Left hindlimb (tissue), 1 donor: ENCODE measurements at regions not wholly inside any gene's neighbourhood (a gene's known extent, or its start where the extent isn't known, plus 50 kb on each side); places are given as distances from the start of the nearest gene placed in this dataset.
"Not testable (repeated sequence)": the region's sequence is repeated elsewhere in the genome, so short reads cannot be mapped to it uniquely, and the experiment has no call there.

Experiments
- DNase-seq: peaks from one replicate; pipeline ENCODE4 v3.0.0-alpha.2; 2018

- DNase-seq: no peak
Observed at GRCh38 chr4:159950707-159951106, 847.8 kb downstream of the RAPGEF2 start.

GRCh38 chr4:159966746-159967145 lies 863.9 kb downstream of the RAPGEF2 start:
- no peak for DNase-seq

GRCh38 chr4:159976871-159977482 lies 874.1 kb downstream of the RAPGEF2 start:
- not testable (repeated sequence) for DNase-seq

GRCh38 chr4:159977907-159978617 lies 875.2 kb downstream of the RAPGEF2 start:
- DNase-seq: no peak

- DNase-seq: no peak
Observed at GRCh38 chr4:159979351-159979750, 876.5 kb downstream of the RAPGEF2 start.

- no peak for DNase-seq
Observed at GRCh38 chr4:159979953-159980352, 877.1 kb downstream of the RAPGEF2 start.

GRCh38 chr4:159980826-159981468 lies 878.1 kb downstream of the RAPGEF2 start:
- no peak for DNase-seq

GRCh38 chr4:159981469-159981856 lies 878.6 kb downstream of the RAPGEF2 start:
- DNase-seq: no peak

- no peak for DNase-seq
Observed at GRCh38 chr4:159983082-159983481, 880.2 kb downstream of the RAPGEF2 start.

GRCh38 chr4:160009656-160010493 lies 907.0 kb downstream of the RAPGEF2 start:
- no peak for DNase-seq

- no peak for DNase-seq
Observed at GRCh38 chr4:160019936-160020335, 917.1 kb downstream of the RAPGEF2 start.

- no peak for DNase-seq
Observed at GRCh38 chr4:160020804-160021203, 917.9 kb downstream of the RAPGEF2 start.

GRCh38 chr4:160021870-160022269 lies 919.0 kb downstream of the RAPGEF2 start:
- no peak for DNase-seq

- no peak for DNase-seq
Observed at GRCh38 chr4:160026721-160027120, 923.8 kb downstream of the RAPGEF2 start.

GRCh38 chr4:160034501-160034900 lies 931.6 kb downstream of the RAPGEF2 start:
- DNase-seq: no peak

- no peak for DNase-seq
Observed at GRCh38 chr4:160038615-160039014, 935.7 kb downstream of the RAPGEF2 start.

GRCh38 chr4:160044693-160045092 lies 941.8 kb downstream of the RAPGEF2 start:
- DNase-seq: no peak

GRCh38 chr4:160082432-160083207 lies 979.7 kb downstream of the RAPGEF2 start:
- no peak for DNase-seq

- DNase-seq: no peak
Observed at GRCh38 chr4:160091631-160092030, 988.8 kb downstream of the RAPGEF2 start.

- DNase-seq: no peak
Observed at GRCh38 chr4:160100316-160100715, 997.4 kb downstream of the RAPGEF2 start.

- no peak for DNase-seq
Observed at GRCh38 chr4:160110891-160111290, 1008.0 kb downstream of the RAPGEF2 start.

GRCh38 chr4:160117686-160118085 lies 1014.8 kb downstream of the RAPGEF2 start:
- DNase-seq: no peak
